H9 (cell line): ENCODE measurements at regions not wholly inside any gene's neighbourhood (a gene's known extent, or its start where the extent isn't known, plus 50 kb on each side); places are given as distances from the start of the nearest gene placed in this dataset.

Source experiments
- DNase-seq: peaks from one replicate; pipeline ENCODE4 v3.0.0-alpha.2; 2017
- H2AFZ ChIP-seq: one replicate; pipeline ENCODE4 v1.6.1; 2013; ENCODE audit warnings: mild to moderate bottlenecking, low read length, control low read depth, moderate library complexity
- H2AK5ac ChIP-seq: 2 replicates; pipeline ENCODE4 v1.6.1; 2013; ENCODE audit warnings: low read length, control low read depth, mixed read lengths; ENCODE audit not compliant: insufficient read length
- H2BK120ac ChIP-seq: one replicate; pipeline ENCODE4 v1.6.1; 2013; ENCODE audit warnings: low read depth, mild to moderate bottlenecking, low read length, control low read depth, inconsistent platforms; ENCODE audit not compliant: poor library complexity, severe bottlenecking
- H2BK12ac ChIP-seq: 2 replicates; pipeline ENCODE4 v1.6.1; 2013; ENCODE audit warnings: low read length, control low read depth, mixed read lengths, low read depth; ENCODE audit not compliant: insufficient read length
- H2BK15ac ChIP-seq: 2 replicates; pipeline ENCODE4 v1.6.1; 2013; ENCODE audit warnings: low read depth, low read length, control low read depth
- H2BK20ac ChIP-seq: one replicate; pipeline ENCODE4 v1.6.1; 2013; ENCODE audit warnings: low read depth, mild to moderate bottlenecking, low read length, control low read depth, inconsistent platforms; ENCODE audit not compliant: poor library complexity, severe bottlenecking
- H2BK5ac ChIP-seq: 2 replicates; pipeline ENCODE4 v1.6.1; 2013; ENCODE audit warnings: low read length, control low read depth, mixed read lengths; ENCODE audit not compliant: insufficient read length
- H3K14ac ChIP-seq: 2 replicates; pipeline ENCODE4 v1.6.1; 2013; ENCODE audit warnings: low read length, control low read depth; ENCODE audit not compliant: insufficient read depth
- H3K18ac ChIP-seq: 2 replicates; pipeline ENCODE4 v1.6.1; 2013; ENCODE audit warnings: low read depth, mild to moderate bottlenecking, mixed read lengths, low read length, control low read depth; ENCODE audit not compliant: insufficient read length
- H3K23ac ChIP-seq: 2 replicates; pipeline ENCODE4 v1.6.1; 2013; ENCODE audit warnings: low read length, control low read depth, mixed read lengths, low read depth; ENCODE audit not compliant: insufficient read length
- H3K23me2 ChIP-seq: 2 replicates; pipeline ENCODE4 v1.6.1; 2013; ENCODE audit warnings: low read depth, mild to moderate bottlenecking, mixed read lengths, low read length, control low read depth; ENCODE audit not compliant: insufficient read length, poor library complexity, severe bottlenecking
- H3K27ac ChIP-seq: 2 replicates; pipeline ENCODE4 v1.5.1; 2013; ENCODE audit warnings: low read length, control low read depth, mixed read lengths, low read depth; ENCODE audit not compliant: insufficient read length
- H3K27me3 ChIP-seq: 2 replicates; pipeline ENCODE4 v1.6.1; 2013; ENCODE audit warnings: low read length, control low read depth, inconsistent platforms; ENCODE audit not compliant: insufficient read depth
- H3K4ac ChIP-seq: 2 replicates; pipeline ENCODE4 v1.6.1; 2013; ENCODE audit warnings: low read depth, mild to moderate bottlenecking, control low read depth, inconsistent platforms, low read length, moderate library complexity
- H3K4me1 ChIP-seq: 2 replicates; pipeline ENCODE4 v1.6.1; 2013; ENCODE audit warnings: low read length, control low read depth, inconsistent platforms; ENCODE audit not compliant: insufficient read depth
- H3K4me2 ChIP-seq: 2 replicates; pipeline ENCODE4 v1.6.1; 2013; ENCODE audit warnings: low read length, control low read depth, mixed read lengths; ENCODE audit not compliant: insufficient read length, insufficient read depth
- H3K56ac ChIP-seq: 2 replicates; pipeline ENCODE4 v1.6.1; 2013; ENCODE audit warnings: low read depth, mild to moderate bottlenecking, mixed read lengths, low read length, control low read depth; ENCODE audit not compliant: insufficient read length
- H3K79me1 ChIP-seq: 2 replicates; pipeline ENCODE4 v1.6.1; 2013; ENCODE audit warnings: low read depth, mild to moderate bottlenecking, moderate library complexity, low read length, control low read depth, inconsistent platforms; ENCODE audit not compliant: insufficient read depth, poor library complexity, severe bottlenecking
- H3K79me2 ChIP-seq: 2 replicates; pipeline ENCODE4 v1.6.1; 2013; ENCODE audit warnings: low read length, control low read depth, inconsistent platforms; ENCODE audit not compliant: insufficient read depth
- H3K9ac ChIP-seq: 2 replicates; pipeline ENCODE4 v1.6.1; 2013; ENCODE audit warnings: low read length, control low read depth, mixed read lengths; ENCODE audit not compliant: insufficient read length; ENCODE audit errors: extremely low read depth
- H3K9me3 ChIP-seq: one replicate; pipeline ENCODE4 v1.6.1; 2013; ENCODE audit warnings: low read depth, low read length, inconsistent platforms; ENCODE audit not compliant: control insufficient read depth
- H3T11ph ChIP-seq: one replicate; pipeline ENCODE4 v1.6.1; 2013; ENCODE audit warnings: mild to moderate bottlenecking, low read length, control low read depth, inconsistent platforms
- H4K20me1 ChIP-seq: one replicate; pipeline ENCODE4 v1.6.1; 2013; ENCODE audit not compliant: control insufficient read depth, insufficient read length, insufficient read depth
- H4K5ac ChIP-seq: 2 replicates; pipeline ENCODE4 v1.6.1; 2013; ENCODE audit warnings: low read depth, mild to moderate bottlenecking, mixed read lengths, low read length, control low read depth; ENCODE audit not compliant: insufficient read length
- H4K8ac ChIP-seq: replicated peaks from 2 replicates; pipeline ENCODE4 v1.6.1; 2013; ENCODE audit warnings: low read length, control low read depth, mixed read lengths, low read depth; ENCODE audit not compliant: insufficient read length
- H4K91ac ChIP-seq: 2 replicates; pipeline ENCODE4 v1.6.1; 2013; ENCODE audit warnings: low read depth, mild to moderate bottlenecking, moderate library complexity, mixed read lengths, low read length, control low read depth; ENCODE audit not compliant: insufficient read length
- H3K27ac Mint-ChIP-seq, 3 experiments: 2 replicates in 2 of 3; 3 replicates in 1 of 3; pipeline ENCODE4 v1.8.0; 2020 to 2021; ENCODE audit warnings: mixed read lengths in 3 of 3, mild to moderate bottlenecking in 1 of 3, moderate library complexity in 1 of 3
- H3K27me3 Mint-ChIP-seq: 2 replicates; pipeline ENCODE4 v1.8.0; 2021; ENCODE audit warnings: low read depth, mild to moderate bottlenecking, moderate library complexity, mixed read lengths
- H3K36me3 Mint-ChIP-seq, 3 experiments: 2 replicates in 2 of 3; 3 replicates in 1 of 3; pipeline ENCODE4 v1.8.0; 2020 to 2021; ENCODE audit warnings: low read depth in 3 of 3, mixed read lengths in 3 of 3; ENCODE audit not compliant: insufficient read depth in 1 of 3
- H3K4me1 Mint-ChIP-seq, 2 experiments: 2 replicates each; pipeline ENCODE4 v1.8.0; 2020; ENCODE audit warnings: mixed read lengths in 2 of 2
- H3K4me3 Mint-ChIP-seq, 2 experiments: 2 replicates in 1 of 2; 3 replicates in 1 of 2; pipeline ENCODE4 v1.8.0; 2020 to 2021; ENCODE audit warnings: mild to moderate bottlenecking in 2 of 2, mixed read lengths in 2 of 2, moderate library complexity in 1 of 2
- H3K9me3 Mint-ChIP-seq, 2 experiments: 2 replicates in 1 of 2; 3 replicates in 1 of 2; pipeline ENCODE4 v1.8.0; 2020; ENCODE audit warnings: mild to moderate bottlenecking in 2 of 2, mixed read lengths in 2 of 2, moderate library complexity in 1 of 2
- CTCF ChIP-seq: fragments of 200-600 bp; sonication (generic); conservative IDR thresholded peaks from 3 replicates; pipeline ENCODE4 v1.8.0; 2021; ENCODE audit warnings: antibody characterized with exemption, mild to moderate bottlenecking
- WGBS: extraction: QIAGEN DNeasy Blood & Tissue Kit; methylation state at CpG from one replicate; pipeline ENCODE4 v1.1.7; 2013; ENCODE audit warnings: missing lambda C conversion rate, low lambda C conversion rate, mixed read lengths; ENCODE audit not compliant: insufficient read length; ENCODE audit errors: extremely low coverage; 5-methylcytosine and 5-hydroxymethylcytosine counted together

DNA sequence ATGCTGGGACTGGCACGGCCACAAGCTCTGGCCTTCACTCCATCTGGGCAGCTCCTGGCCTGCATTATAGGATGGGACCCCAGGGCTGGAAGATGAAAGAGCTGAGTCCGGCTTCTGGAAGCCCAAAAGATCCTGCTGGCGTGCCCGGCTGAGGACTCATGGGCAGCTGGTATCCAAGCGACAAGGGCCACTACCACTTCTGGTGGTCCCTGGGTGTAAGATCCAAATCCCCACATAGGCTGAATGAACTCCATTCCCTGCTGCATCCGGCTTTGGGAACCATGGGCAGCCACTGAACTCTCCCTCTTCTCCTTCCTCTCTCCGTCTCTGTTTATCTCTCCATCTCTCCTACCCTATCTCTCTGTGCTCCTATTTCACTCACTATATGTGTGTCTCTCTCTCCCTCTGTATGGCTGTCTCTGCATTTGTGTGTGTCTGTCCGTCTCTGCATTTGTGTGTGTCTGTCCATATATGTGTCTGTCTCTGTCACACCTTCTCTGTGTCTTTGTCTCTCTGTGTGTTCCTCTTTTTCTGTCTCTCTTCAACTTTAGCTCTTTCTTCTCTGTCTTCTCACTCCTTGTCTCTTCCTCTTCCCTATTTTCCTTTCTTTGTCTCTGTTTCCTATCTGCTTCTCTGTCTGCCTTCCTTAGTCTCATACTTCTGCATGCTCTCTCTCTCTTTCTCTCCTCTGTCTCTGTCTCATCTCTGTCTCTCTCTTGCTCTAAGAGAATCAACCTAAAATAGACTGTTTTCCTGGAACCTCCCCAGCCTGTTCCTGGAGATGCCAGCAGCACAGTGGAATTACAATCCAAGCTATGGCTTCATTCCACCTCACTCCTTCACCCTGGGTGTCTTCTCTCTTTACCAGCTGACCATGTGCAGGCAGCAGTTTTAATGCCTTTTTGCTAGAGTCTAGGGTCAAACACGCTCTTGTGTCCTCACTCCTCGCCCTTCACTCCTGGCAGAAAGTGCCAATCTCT is 60.4 kb upstream of the IRX6 start:
- H2BK12ac ChIP-seq = no peak overlapping the region
- H3K27ac Mint-ChIP-seq = no peak overlapping the region
- no peak overlapping the region for H2AFZ ChIP-seq
- H3K79me2 ChIP-seq = no peaks in the 10 kb centered on the region
- H3K9ac ChIP-seq = no peak overlapping the region
- no peak overlapping the region for H3K14ac ChIP-seq
- H3K4ac ChIP-seq = no peak overlapping the region
- no peak overlapping the region for H4K5ac ChIP-seq
- no peak overlapping the region for H4K8ac ChIP-seq
- H3T11ph ChIP-seq = no peak overlapping the region
- no peak overlapping the region for H3K27ac ChIP-seq
- H3K23ac ChIP-seq = no peak overlapping the region
- H3K18ac ChIP-seq = no peak overlapping the region
- DNase-seq = no peak
- H3K36me3 Mint-ChIP-seq = no peaks in the 10 kb centered on the region
- H3K27me3 ChIP-seq = no peaks in the 10 kb centered on the region
- no peaks in the 10 kb centered on the region for H3K4me1 ChIP-seq
- no peak overlapping the region for H2AK5ac ChIP-seq
- peaks cover 6 to 9% of the 10 kb centered on the region in 2 experiments for H3K4me1 Mint-ChIP-seq
- H4K91ac ChIP-seq = no peak overlapping the region
- no peak overlapping the region for H2BK120ac ChIP-seq
- H3K4me3 Mint-ChIP-seq = no peak overlapping the region
- TF ChIP-seq CTCF = no peak
- no peaks in the 10 kb centered on the region for H3K23me2 ChIP-seq
- WGBS = no CpG with 5 or more reads among the region's 10 CpGs
- H3K9me3 Mint-ChIP-seq = no peaks in the 10 kb centered on the region; a peak in 1 of 5 replicates
- H2BK5ac ChIP-seq = no peak overlapping the region
- no peak overlapping the region for H3K56ac ChIP-seq
- no peak overlapping the region for H3K4me2 ChIP-seq
- no peaks in the 10 kb centered on the region for H4K20me1 ChIP-seq
- no peak overlapping the region for H2BK15ac ChIP-seq
- no peaks in the 10 kb centered on the region for H3K79me1 ChIP-seq
- peaks cover 15% of the 10 kb centered on the region for H3K27me3 Mint-ChIP-seq
- no peak overlapping the region for H2BK20ac ChIP-seq
- H3K9me3 ChIP-seq = no peaks in the 10 kb centered on the region
